CD14-positive monocyte (primary cell): ENCODE measurements at regions not wholly inside any gene's neighbourhood (a gene's known extent, or its start where the extent isn't known, plus 50 kb on each side); places are given as distances from the start of the nearest gene placed in this dataset.

Experiments
- DNase-seq, 3 donors: peaks; one replicate each; pipeline ENCODE4 v3.0.0-alpha.2; 2011 to 2022
- H2AFZ ChIP-seq: 2 replicates; pipeline ENCODE4 v1.6.0; 2012; ENCODE audit warnings: mild to moderate bottlenecking, low read depth, low read length, inconsistent platforms; ENCODE audit not compliant: insufficient read depth, poor library complexity, severe bottlenecking
- H3K27ac ChIP-seq, 2 donors: 1 replicate in 1 of 2; 2 replicates in 1 of 2; pipeline ENCODE4 v1.5.1; 2012 to 2013; ENCODE audit warnings: low read length in 2 of 2, control low read depth in 1 of 2, inconsistent platforms in 1 of 2, low read depth in 1 of 2, mild to moderate bottlenecking in 1 of 2
- H3K27me3 ChIP-seq, 2 donors: one replicate each; pipeline versions ENCODE4 v1.6.0 to v1.6.1; 2011 to 2013; ENCODE audit warnings: low read length in 2 of 2; ENCODE audit not compliant: control insufficient read depth in 2 of 2, insufficient read depth in 2 of 2
- H3K36me3 ChIP-seq, 2 donors: replicated peaks in 1 of 2; 1 replicate in 1 of 2; 2 replicates in 1 of 2; pipeline versions ENCODE4 v1.5.1 to v1.6.1; 2012 to 2013; ENCODE audit warnings: low read length in 2 of 2, control low read depth in 1 of 2, inconsistent platforms in 1 of 2, mild to moderate bottlenecking in 1 of 2; ENCODE audit not compliant: insufficient read depth in 2 of 2, control insufficient read depth in 1 of 2
- H3K4me1 ChIP-seq, 2 donors: 1 replicate in 1 of 2; 2 replicates in 1 of 2; pipeline versions ENCODE4 v1.5.1 to v1.6.1; 2012 to 2013; ENCODE audit warnings: low read length in 2 of 2, control low read depth in 1 of 2, inconsistent platforms in 1 of 2, mild to moderate bottlenecking in 1 of 2, moderate library complexity in 1 of 2; ENCODE audit not compliant: insufficient read depth in 2 of 2, control insufficient read depth in 1 of 2
- H3K4me2 ChIP-seq: replicated peaks from 2 replicates; pipeline ENCODE3; 2012; ENCODE audit warnings: low read length, moderate library complexity, mild to moderate bottlenecking; ENCODE audit not compliant: poor library complexity, severe bottlenecking; ENCODE audit errors: extremely low read depth
- H3K4me3 ChIP-seq, 3 experiments: fragments of 200-600 bp in 1 of 3; sonication (generic) in 1 of 3; replicated peaks in 1 of 3; 1 replicate in 2 of 3; 2 replicates in 1 of 3; pipeline ENCODE4 v1.5.1; 2011 to 2013; ENCODE audit warnings: low read length in 3 of 3, mild to moderate bottlenecking in 3 of 3, control low read depth in 2 of 3, low read depth in 2 of 3, inconsistent platforms in 1 of 3, moderate library complexity in 1 of 3
- H3K79me2 ChIP-seq: 2 replicates; pipeline ENCODE4 v1.6.0; 2012; ENCODE audit warnings: mild to moderate bottlenecking, control low read depth, inconsistent platforms, low read length, moderate library complexity; ENCODE audit not compliant: insufficient read depth
- H3K9ac ChIP-seq: 2 replicates; pipeline ENCODE4 v1.6.0; 2017; ENCODE audit warnings: low read length, mild to moderate bottlenecking; ENCODE audit not compliant: insufficient read depth, poor library complexity, severe bottlenecking
- H3K9me3 ChIP-seq, 2 donors: replicated peaks in 1 of 2; 1 replicate in 1 of 2; 2 replicates in 1 of 2; pipeline versions ENCODE4 v1.5.1 to v1.6.1; 2012 to 2013; ENCODE audit warnings: low read length in 2 of 2, control low read depth in 1 of 2; ENCODE audit not compliant: control insufficient read depth in 1 of 2, insufficient read depth in 1 of 2
- H4K20me1 ChIP-seq: 2 replicates; pipeline ENCODE4 v1.6.0; 2012; ENCODE audit warnings: mild to moderate bottlenecking, low read length, control low read depth, moderate library complexity; ENCODE audit not compliant: insufficient read depth
- H3K27ac Mint-ChIP-seq, 7 donors: one replicate each; pipeline ENCODE4 v1.8.0; 2020; ENCODE audit warnings: mild to moderate bottlenecking in 7 of 7, mixed read lengths in 7 of 7, moderate library complexity in 6 of 7, inconsistent platforms in 2 of 7
- H3K27me3 Mint-ChIP-seq, 3 donors: one replicate each; pipeline ENCODE4 v1.8.0; 2021 to 2022; ENCODE audit warnings: low read depth in 3 of 3, mild to moderate bottlenecking in 3 of 3, mixed read lengths in 3 of 3, moderate library complexity in 3 of 3, inconsistent platforms in 1 of 3
- H3K36me3 Mint-ChIP-seq, 2 donors: one replicate each; pipeline ENCODE4 v1.8.0; 2020; ENCODE audit warnings: mixed read lengths in 2 of 2, inconsistent platforms in 1 of 2, mild to moderate bottlenecking in 1 of 2
- H3K4me1 Mint-ChIP-seq: one replicate; pipeline ENCODE4 v1.8.0; 2020; ENCODE audit warnings: mild to moderate bottlenecking, mixed read lengths
- H3K4me3 Mint-ChIP-seq, 2 donors: one replicate each; pipeline ENCODE4 v1.8.0; 2020; ENCODE audit warnings: mild to moderate bottlenecking in 2 of 2, mixed read lengths in 2 of 2, moderate library complexity in 1 of 2
- H3K9me3 Mint-ChIP-seq, 7 donors: one replicate each; pipeline ENCODE4 v1.8.0; 2020 to 2022; ENCODE audit warnings: mixed read lengths in 7 of 7, mild to moderate bottlenecking in 6 of 7, moderate library complexity in 6 of 7, inconsistent platforms in 2 of 7
- WGBS: methylation state at CpG from one replicate; pipeline ENCODE4 v1.1.5; 2013; ENCODE audit warnings: missing lambda C conversion rate; ENCODE audit not compliant: insufficient coverage; 5-methylcytosine and 5-hydroxymethylcytosine counted together
- intact Hi-C, 2 donors: fragments of 100-400 bp; cut with micrococcal nuclease; formaldehyde crosslinking; loops; one replicate each; pipeline versions ENCODE4 v1.15.0 to v1.15.1; 2023
- TF ChIP-seq, protein P1 (sequence below): fragments of 200-600 bp; IDR thresholded peaks from one replicate; pipeline ENCODE4 v1.8.0; 2022; ENCODE audit warnings: antibody characterized with exemption, mild to moderate bottlenecking

DNA sequence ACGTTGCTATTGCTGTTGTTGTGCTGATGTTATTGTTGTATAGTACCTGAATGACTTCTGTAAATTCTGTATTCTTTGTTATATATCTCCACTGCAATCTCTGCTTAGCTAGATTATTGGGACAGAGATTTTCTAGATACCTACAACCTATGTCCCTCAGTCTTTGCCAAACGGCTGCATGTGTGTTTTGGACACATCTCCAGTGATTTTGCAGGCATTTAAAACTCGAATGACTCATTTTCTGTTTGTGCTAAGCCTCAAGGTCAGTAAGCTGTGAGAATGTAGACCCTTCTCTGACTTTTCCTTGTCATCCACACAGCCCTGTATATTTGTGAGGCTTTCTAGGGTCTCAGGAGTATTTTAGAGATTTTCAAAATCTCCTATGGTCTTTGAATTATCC lies 410.7 kb downstream of the POM121L12 start:
- peaks cover 0 to 3% (median 1%) of the 10 kb centered on the region in 7 donors for H3K9me3 Mint-ChIP-seq
- H3K36me3 Mint-ChIP-seq: no peaks in the 10 kb centered on the region
- no peaks in the 10 kb centered on the region for H3K4me1 ChIP-seq
- no peak overlapping the region for H3K4me3 Mint-ChIP-seq
- no peak overlapping the region for H3K27ac Mint-ChIP-seq
- H3K27ac ChIP-seq: no peak overlapping the region
- no peaks in the 10 kb centered on the region for H3K27me3 Mint-ChIP-seq
- H2AFZ ChIP-seq: no peak overlapping the region
- no peaks in the 10 kb centered on the region for H3K79me2 ChIP-seq
- DNase-seq: no peak
- H3K36me3 ChIP-seq: no peaks in the 10 kb centered on the region
- H3K27me3 ChIP-seq: no peaks in the 10 kb centered on the region
- peaks cover 0 to 4% of the 10 kb centered on the region in 2 donors for H3K9me3 ChIP-seq
- no peaks in the 10 kb centered on the region for H4K20me1 ChIP-seq
- H3K4me2 ChIP-seq: no peak overlapping the region
- WGBS: no CpG with 5 or more reads among the region's 3 CpGs
- TF ChIP-seq, protein P1, sequence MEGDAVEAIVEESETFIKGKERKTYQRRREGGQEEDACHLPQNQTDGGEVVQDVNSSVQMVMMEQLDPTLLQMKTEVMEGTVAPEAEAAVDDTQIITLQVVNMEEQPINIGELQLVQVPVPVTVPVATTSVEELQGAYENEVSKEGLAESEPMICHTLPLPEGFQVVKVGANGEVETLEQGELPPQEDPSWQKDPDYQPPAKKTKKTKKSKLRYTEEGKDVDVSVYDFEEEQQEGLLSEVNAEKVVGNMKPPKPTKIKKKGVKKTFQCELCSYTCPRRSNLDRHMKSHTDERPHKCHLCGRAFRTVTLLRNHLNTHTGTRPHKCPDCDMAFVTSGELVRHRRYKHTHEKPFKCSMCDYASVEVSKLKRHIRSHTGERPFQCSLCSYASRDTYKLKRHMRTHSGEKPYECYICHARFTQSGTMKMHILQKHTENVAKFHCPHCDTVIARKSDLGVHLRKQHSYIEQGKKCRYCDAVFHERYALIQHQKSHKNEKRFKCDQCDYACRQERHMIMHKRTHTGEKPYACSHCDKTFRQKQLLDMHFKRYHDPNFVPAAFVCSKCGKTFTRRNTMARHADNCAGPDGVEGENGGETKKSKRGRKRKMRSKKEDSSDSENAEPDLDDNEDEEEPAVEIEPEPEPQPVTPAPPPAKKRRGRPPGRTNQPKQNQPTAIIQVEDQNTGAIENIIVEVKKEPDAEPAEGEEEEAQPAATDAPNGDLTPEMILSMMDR: no peak
- intact Hi-C loops: no loop called here
- no peak overlapping the region for H3K4me3 ChIP-seq
- no peaks in the 10 kb centered on the region for H3K4me1 Mint-ChIP-seq
- no peak overlapping the region for H3K9ac ChIP-seq

DNA sequence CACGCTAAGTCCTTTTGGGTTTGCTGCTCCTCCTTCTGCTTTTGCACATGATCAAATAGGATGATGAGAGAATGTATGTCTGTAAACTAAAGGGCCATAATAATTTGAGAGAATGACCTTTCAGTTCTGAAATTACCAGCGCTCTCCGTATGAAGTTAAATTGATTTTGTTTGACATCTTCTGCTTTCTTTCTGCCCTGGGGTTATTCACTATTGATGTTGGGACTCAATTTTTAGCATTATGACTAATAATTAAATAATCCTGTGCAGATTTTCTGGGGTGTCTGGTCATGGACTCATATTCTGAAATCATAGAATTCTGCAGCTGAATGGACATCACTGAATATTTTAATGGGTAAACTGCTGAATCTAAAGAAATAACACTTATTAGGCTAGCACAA lies 423.2 kb downstream of the POM121L12 start:
- DNase-seq: no peak
- WGBS: no CpG with 5 or more reads among the region's 3 CpGs
- no peaks in the 10 kb centered on the region for H3K4me1 ChIP-seq
- no peaks in the 10 kb centered on the region for H3K36me3 Mint-ChIP-seq
- H3K9me3 ChIP-seq: peaks cover 0 to 1% of the 10 kb centered on the region in 2 donors
- H3K27me3 Mint-ChIP-seq: peaks cover 0 to 2% (median 0%) of the 10 kb centered on the region in 3 donors
- H3K4me3 ChIP-seq: no peak overlapping the region
- H3K4me1 Mint-ChIP-seq: no peaks in the 10 kb centered on the region
- no peak overlapping the region for H3K4me2 ChIP-seq
- no peak overlapping the region for H3K27ac ChIP-seq
- no peak overlapping the region for H3K27ac Mint-ChIP-seq
- TF ChIP-seq, protein P1: no peak
- no peaks in the 10 kb centered on the region for H3K27me3 ChIP-seq
- no peak overlapping the region for H3K4me3 Mint-ChIP-seq
- H2AFZ ChIP-seq: no peak overlapping the region
- H3K9ac ChIP-seq: no peak overlapping the region
- no peaks in the 10 kb centered on the region for H4K20me1 ChIP-seq
- intact Hi-C loops: no loop called here
- H3K9me3 Mint-ChIP-seq: peaks cover 0 to 2% (median 0%) of the 10 kb centered on the region in 7 donors
- no peaks in the 10 kb centered on the region for H3K36me3 ChIP-seq
- no peaks in the 10 kb centered on the region for H3K79me2 ChIP-seq
